Lower leg skin (tissue), 3 donors: ENCODE measurements at regions not wholly inside any gene's neighbourhood (a gene's known extent, or its start where the extent isn't known, plus 50 kb on each side); places are given as distances from the start of the nearest gene placed in this dataset.

ENCODE experiments used
- CTCF ChIP-seq, 3 donors: fragments of 450-650 bp; IDR thresholded peaks; one replicate each; pipeline ENCODE4 v1.5.1; 2016; ENCODE audit warnings: antibody characterized with exemption in 3 of 3, mild to moderate bottlenecking in 3 of 3, moderate library complexity in 2 of 3
- POLR2A ChIP-seq, 2 donors: fragments of 450-650 bp; IDR thresholded peaks; one replicate each; pipeline ENCODE4 v1.6.1; 2016 to 2017; ENCODE audit warnings: antibody characterized with exemption in 2 of 2, mild to moderate bottlenecking in 1 of 2, moderate library complexity in 1 of 2

- TF ChIP-seq CTCF (IDR thresholded peaks at IDR 0.05) (no peak), POLR2A (IDR thresholded peaks at IDR 0.05) (no peak)
These were observed 564.4 kb downstream of the ZEB2 start for GRCh38 chr2:143955401-143956065.
